Stimulated activated CD4-positive, alpha-beta T cell treated with anti-CD3 and anti-CD28 coated beads, Interleukin-4, amount 100 ng/mL, for 4 hours (primary cell): ENCODE measurements at regions not wholly inside any gene's neighbourhood (a gene's known extent, or its start where the extent isn't known, plus 50 kb on each side); places are given as distances from the start of the nearest gene placed in this dataset.

ENCODE experiments used
- DNase-seq, 2 experiments: peaks; one replicate each; pipeline ENCODE4 v3.0.0-alpha.2; 2020

DNA sequence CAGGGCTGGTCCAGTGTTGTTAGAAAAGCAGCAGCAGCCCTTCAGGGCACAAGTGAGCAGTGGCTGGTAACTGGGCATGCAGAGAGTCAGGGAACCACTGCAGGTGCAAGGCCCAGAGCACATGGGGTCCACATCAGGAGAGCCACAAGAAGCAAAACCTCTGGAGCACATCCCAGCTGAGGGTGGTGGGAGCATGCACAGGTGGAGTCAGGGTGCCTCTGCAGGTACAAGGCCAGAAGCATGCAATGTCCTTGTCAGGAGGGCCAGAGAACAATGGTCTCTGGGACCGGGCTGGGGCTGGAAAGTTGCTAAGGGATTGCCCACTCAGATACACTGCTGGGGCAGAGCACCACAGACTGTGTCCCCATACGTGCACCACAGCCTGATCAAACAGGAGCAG, 226.1 kb upstream of the UBE2E2 start:
- no peak for DNase-seq

DNA sequence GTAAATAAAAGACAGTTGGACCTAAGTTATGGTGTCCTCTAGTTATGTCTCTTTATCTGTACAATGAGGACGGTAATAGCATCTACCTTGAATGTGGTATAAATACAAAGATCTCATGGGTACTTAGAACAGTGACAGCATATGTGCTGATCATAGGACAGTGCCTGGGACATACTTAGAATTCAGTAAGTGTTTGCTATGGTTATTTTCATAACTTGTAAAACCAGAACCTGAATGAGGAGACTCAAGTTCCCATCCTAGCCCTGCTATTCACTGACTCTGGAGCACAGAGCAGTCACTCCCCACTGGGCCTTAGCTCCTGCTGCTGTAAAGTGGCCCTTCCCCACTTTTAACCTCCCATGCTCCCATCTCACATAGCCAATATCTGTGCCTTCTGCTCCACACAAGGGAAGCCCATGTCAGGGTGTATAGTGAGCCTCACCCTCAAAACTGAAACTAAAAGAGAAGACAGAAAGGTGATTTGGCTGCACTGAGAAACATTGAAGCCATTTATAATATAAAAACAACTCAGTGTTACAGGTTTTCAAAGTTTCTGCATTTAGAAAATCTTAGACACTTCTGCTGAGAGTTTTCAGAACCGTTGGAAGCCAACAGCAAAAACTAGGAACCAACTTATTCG, 225.4 kb upstream of the UBE2E2 start:
- DNase-seq: no peak

DNA sequence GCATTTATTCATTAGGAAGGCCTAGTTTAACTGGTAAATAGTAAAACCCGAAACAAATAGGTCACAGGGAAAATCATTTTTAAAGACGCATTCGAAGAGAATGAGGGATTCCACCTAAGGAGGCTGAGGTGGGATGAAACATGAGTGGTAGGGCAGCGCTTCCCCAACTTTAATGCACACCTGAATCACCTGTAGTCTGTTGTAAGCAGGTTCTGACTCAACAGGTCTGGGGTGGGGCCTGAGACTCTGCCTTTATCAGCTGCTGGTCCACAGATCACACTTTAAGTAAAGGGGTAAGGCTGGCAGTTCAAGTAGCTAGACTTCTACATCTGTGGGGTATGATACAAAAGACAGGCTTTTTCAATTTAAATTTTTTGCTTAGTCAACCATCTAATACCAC, 223.5 kb upstream of the UBE2E2 start:
- no peak for DNase-seq

DNA sequence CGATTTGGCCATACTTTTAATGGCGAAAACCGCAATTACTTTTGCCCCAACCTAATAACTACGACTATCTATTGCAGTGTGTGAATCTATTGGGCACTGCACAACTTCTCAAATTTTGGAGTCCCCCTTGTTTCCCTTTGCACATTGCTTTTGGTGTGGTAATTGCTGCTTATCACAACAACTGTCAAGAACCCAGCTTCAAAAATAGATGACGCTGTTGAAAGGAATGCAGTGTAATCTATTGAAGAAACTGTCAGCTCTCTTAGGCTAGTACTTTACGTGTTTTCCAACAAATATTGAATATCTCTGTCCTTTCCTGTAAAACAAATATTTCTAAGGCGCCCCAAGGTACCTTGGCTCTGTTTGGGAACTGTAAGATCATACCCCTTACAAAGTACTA, 222.8 kb upstream of the UBE2E2 start:
- no peak for DNase-seq

DNA sequence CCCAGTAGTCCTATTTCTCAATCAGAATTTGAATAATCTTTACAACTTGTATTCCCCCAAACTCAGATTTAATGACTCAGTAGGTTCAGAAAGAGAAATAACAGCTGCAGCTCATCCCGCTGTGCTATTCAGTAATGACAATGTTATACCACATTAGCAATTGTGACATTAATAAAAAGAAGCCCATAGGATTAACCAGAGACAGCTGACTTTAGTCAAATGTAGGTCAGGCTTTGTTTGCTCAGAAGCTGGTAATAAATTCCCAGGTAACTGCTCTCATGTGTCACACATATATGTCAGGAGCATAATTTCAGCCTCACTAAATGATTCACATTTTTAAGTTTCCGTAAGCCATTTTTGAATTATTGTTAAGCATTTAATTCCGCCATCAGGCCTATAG, 222.0 kb upstream of the UBE2E2 start:
- DNase-seq: no peak

DNA sequence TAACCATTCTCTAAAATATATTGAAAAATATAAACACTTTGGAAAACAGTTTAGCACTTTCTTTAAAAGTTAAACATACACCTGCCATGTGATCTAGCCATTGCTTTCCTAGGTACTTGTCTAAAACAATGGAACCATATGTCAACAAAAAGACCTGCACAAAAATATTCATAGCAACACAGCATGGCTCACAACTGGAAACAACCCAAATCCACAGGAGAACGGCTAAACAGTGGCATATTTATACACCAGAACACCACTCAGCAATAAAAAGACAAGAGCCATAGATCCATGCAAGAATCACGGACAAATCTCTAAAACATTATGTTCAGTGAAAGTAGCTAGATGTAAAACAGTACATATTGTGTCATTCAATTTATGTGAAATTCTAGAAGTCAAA, 221.3 kb upstream of the UBE2E2 start:
- DNase-seq: no peak

DNA sequence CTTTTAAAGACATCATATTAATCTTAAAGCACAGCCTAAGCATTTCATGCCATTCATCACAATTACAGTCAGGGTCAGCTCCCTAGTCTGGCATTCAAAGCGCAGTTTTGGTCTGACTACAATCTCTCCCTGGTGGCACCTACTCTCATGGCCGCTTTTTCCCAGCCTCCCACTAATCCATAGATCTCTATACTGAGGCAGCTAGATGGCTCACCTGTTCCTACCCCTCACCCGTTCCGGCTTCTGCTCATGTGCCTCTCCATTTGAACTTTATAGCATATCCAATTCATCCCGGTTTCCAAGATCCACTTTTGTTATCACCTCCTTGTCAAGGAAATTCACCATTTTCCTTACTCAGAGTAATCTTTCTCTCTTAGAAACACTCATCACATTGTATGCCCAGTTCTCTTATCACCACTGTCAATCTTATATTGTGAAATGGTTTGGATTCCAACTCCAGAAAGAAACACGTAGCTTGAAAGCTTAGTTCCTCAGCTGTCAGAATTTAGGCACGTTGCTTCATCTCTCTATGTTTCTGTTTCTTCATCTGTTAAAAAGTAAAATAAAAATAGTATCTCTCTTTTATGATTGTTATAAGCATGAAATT, 220.0 kb upstream of the UBE2E2 start:
- no peak for DNase-seq

DNA sequence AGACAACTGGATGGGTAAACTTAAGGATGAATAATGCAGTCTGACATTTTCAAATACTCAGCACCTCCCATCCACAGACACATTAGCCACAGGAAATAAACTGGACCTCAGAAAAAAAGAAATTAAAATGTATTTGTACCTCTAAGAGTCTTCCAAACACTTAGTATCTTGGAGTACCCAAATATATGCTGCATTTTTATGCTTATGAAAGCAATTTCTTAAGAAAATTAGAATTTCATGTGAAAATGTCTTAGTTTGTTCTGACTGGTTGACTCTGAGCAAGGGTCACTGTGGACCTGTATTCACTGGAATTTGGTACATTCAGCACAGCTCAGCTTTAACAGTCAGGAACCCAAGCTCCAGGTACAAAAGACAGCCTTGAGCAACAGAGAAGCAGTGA, 216.2 kb upstream of the UBE2E2 start:
- no peak for DNase-seq

DNA sequence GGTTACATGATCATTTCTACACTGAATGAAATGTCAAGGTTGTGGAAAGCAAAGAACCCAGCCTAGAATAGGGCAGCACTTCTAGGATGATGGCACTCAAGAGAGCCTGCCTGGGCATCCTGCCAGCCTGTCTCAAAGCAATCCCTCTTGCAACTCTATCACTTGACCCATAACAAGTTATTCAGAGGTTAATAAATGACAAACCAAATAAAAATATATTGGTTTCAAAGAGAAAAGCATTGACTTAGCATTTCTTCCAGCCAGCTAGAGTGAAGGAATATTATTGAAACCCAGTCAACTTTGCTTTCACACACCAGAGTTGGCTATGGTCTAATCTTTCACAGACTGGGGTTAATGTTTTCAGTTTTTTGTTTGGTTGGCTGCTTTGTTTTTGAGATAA, 214.6 kb upstream of the UBE2E2 start:
- DNase-seq: no peak

DNA sequence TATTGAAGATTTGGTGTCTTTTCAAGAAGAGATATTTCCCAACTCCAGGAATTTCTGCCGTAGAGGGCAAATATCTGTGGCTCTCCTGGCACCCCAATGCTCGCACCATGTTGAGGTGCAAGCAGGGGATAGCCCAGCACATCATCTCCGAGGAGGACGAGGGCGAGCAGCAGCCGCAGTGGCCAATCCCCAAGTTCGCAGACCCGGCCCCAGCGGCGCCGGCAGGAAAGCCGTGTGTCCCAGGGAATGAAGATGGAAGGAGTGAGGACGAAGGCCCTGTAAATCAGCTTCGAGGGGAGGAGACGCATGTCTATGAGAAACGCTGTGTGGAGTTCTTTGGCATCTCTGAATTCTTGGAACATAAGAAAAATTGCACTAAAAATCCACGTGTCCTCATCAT, 213.4 kb upstream of the UBE2E2 start:
- no peak for DNase-seq

DNA sequence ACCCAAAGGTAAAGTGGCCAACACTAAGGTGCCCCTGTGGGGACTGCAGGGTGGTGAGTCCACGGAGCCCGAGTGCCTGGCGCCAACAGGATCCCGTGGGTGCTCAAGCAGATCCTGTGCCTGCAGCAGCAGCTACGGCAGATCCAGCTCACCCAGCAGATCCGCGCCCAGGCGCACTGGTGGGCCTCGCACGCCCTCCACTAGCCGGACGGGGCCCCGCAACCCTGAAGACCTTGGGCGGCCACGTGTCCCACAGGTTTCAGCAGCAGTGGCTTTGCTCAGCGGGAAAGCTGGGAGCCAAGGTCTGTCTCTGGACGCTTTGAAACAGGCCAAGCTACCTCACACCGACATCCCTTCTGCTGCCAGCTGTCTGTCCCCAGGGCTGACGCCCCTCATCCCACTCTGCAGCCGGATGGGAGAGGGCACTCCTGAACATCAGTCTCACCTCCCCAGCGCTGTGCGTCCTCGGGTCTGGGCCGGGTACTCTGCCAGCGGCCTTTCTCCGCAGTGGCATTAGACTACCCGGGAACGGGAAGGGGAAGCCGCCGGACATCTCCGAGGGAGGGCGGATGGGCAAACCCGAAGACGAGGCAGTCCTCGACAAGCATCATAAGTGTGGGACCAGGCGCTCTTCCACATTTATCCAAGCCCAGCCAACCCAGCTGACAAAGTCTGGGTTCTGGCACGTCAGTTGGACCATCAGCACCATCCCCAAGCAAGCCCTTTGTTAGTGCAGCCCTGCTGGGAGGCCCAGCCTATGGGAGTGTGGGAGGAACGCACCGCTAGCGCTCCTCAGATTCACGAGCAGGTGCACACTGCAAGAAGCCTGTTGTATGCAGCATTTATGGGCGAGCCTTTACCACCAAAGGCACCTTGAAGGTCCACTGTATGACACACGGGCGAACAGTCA, 212.6 kb upstream of the UBE2E2 start:
- DNase-seq: no peak

DNA sequence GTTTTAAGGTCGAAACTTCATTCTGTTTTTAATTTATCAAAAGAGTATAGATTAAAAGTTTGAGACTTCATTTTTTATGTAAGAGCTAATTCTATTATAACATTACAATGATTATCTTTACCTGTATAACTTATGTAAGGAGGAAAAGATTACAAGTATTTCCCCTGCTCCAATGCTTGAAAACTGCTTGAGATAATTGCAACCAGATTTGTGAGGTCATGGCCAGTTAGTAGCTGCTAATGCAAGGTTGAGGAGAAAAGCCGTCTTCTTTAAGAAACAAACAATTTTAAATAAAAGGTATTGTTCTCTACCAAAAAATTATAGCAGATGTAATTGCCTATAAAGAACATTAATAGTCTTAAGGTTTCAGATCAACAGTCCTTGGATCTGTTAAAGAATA, 208.3 kb upstream of the UBE2E2 start:
- no peak for DNase-seq

DNA sequence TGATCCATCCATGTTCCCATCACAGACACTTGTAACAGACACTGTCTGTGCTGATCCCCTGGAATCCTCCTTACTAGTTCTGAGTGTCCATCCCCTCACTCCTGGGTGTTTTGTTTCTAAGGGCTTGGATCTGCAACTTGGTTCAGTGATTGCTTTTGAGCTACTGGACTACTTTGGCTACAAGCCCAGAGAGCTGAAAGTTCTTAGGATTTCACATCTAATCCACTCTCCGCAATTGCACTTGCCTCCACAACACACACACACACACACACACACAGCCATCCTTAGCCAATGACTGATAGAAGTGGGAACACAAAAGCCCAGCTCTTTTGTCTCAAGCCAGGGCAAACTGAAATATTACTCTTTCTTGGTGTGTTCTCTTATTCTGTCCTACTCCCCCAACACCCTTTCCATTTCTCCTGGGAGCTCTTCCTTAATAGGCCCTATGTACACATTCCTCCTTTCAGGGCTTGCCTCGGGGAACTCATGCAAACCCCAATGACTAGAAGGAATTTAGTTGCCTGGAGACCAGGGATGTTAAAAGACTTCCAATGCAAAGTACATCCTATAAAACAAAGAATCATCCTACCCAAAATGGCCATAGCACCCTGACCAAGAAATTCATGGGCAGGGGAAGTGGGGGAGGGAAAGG, 206.1 kb upstream of the UBE2E2 start:
- DNase-seq: no peak

DNA sequence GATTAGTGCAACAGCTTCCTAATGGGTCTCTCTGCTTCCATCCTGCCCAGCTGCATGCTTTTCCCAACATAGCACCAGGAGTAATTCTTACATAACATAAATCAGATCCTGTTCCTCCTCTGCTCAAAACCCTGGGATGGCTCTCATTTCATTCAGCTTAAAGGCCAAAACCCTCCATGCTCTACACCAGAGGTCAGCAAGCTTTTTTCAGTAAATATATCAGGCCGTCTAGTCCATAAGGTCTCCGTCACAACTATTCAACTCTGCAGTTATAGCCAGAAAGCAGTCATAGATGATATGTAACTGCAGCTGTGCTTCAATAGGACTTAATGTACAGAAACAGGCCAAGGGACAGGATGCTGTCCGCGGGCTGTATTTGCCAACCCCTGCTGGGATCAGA, 202.8 kb upstream of the UBE2E2 start:
- no peak for DNase-seq

DNA sequence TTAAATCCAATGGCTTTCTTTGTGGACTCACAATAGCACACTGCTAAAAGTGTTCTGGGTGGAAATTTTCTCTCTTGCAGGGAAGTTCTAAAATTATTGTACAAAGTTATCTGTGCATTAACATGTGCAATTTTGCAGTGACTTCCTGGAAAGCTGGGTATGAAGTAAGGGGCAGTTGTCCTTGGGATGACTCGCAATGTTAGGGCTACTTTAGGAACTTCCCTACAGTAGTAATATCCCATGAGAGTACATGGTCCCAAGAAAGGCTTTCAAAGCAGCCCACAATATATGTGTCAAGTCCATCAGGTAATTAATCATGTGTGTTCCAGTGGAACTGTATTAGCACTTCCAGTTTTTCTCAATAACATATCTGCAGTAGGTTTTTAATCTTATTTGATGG, 201.0 kb upstream of the UBE2E2 start:
- DNase-seq: no peak

DNA sequence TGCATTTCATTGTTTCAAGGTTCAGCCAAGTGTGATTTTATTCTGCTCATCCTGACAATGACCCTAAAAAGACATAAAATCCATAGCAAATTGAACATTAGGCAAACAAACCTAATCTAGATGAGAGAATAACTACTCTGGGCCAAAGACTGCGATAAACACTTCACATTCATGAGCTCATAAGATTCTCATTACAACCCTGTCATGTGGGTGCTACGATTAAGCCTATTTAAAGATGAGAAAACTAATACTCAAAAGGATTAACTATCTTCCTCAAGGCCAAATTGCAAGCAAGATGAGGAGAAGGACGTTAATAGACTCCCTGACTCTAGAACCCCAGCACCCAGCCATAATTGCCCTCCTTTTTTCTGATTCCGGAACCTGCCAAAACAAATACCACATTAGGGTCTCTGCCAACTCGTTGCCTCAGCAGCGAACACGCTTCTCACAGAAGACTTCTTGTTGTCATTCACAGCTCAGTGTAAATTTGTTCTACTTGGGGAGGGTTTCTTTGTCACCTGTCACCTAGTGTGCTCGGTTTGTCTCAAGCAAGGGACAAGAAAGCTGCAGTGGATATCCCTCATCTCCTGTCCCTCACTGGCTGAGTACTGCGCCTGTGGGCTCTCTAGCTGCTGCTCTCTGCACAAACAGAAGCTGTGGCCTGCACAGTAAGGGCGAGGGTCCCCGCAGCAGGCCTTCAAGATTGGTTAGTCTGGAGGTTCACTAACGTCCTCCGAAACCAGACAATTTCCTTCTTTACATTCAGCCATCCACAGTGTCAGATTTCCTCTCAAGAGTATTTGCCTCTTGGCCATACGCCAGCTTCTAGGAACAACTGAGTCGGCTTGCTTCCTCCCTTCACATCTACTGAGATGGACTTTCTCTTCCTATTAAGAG, 200.0 kb upstream of the UBE2E2 start:
- no peak for DNase-seq

DNA sequence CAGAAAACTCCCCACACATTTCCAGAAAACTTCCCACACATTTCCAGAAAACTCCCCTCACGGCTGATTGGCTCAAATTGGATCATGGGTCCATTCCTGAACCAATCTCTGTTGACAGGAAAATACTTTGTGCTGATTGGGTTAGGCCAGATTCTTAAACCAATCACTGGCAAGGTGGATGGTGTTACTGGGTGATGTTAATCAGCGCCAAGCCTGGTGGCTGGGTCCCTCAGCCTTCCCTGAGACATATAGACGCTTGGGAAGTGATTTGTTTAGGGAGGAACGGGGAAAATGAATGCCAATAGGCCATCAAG, 199.4 kb upstream of the UBE2E2 start:
- no peak for DNase-seq

DNA sequence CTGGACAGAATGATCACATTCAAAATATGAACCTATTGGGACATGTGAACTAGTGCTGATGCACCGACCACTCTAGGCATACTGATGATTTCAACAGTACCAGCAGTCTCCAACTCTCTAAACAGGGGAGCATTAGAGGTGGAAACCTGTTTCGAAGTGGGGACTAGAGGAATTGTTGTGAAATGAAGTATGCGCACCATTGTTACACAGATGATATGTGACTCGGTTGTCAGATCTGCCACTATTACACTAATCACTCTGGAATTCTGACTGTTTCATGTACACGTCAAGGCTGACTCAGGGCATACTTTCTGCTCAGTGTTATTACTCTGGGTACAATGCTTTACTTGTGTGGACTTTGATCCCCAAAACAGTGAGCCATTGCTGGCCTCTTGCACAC, 198.2 kb upstream of the UBE2E2 start:
- DNase-seq: no peak

DNA sequence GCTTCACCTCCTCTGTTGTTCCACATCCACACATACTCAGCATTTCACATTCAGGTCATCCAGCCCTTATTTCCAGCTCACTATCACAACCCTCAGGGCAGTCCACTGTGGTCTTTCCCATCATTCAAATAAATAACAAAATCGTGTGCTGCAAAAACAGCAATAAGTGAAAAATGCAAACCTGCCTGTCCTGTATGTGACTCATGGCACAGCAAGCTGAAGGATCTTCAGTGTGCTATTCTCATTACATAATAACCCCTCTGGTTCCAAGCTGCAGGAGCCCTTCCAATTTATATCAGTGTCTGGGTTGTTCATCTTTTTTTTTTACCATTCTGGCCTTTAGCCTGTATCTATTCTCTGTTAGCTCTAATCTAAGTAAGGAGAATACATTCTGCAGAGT, 185.3 kb upstream of the UBE2E2 start:
- no peak for DNase-seq

DNA sequence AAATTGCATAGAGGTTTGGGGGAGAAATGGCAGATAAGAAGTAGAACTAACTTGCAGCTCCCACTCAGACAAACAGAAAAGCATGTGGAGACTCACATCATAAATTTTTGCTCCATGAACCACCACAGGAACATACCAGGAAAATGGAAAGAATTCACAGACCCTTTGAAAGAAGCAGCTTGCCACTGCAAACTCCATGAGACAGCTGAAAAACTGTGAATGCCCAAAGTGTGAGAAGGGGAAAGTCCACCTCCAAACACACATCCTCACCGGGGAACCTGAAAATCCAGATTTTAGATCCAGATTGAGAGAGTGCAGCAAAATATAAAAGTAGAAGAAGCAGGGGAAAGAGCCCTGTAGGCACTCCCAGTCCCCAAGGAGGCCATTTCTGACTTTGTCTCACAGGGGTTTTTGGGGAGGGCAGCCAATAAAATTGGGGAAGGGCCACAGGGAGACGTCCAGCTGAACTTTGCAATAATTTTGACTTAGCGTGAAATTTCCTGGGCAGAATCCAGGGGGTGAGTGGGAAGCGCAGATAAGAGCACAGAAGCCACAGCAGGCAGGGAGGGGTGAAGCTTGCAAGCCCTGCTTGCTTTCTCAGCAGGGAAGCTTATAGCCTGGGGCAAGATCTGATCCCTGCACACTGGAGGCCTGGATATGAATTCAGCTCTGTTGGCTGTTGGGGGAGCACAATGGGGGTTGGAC, 183.4 kb upstream of the UBE2E2 start:
- DNase-seq: no peak

DNA sequence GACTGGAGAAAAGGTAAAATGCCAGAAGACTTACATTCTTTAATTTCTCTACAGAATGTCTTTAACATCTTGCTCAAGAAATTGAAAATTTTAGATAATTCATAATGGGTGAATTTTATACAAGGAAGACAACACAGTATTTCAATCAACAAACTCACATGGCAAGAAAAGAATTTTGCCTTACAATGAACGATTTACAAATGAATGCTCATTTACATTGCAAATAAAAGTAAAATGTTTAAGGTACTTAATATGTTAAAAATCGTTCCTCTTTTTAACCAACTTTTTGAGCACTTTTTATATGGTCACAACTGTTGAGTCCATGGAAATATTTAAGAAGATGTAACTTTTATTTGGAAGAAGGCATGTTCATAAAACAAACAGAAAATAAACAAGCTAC, 174.8 kb upstream of the UBE2E2 start:
- no peak for DNase-seq

DNA sequence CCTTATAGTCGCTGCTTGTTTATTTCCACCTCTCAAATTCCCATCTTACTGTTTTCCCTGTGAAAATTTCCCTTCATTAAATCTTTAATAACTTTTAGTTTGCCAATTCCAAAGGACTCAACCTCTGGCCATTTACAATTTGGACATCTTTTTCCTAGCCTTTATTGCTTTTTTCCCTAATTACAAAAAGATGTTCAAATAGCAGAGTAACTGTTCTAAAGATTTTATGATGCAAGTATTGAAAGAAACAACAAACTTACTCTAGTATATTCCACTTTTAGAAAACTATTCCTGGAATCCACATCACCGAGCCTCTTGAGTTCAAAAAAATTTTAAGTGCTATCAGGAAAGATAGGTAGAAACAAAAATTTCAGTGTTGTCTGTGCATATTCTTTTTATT, 174.1 kb upstream of the UBE2E2 start:
- no peak for DNase-seq
